HG03575 (cell line): ENCODE measurements at regions not wholly inside any gene's neighbourhood (a gene's known extent, or its start where the extent isn't known, plus 50 kb on each side); places are given as distances from the start of the nearest gene placed in this dataset.
"Not testable (repeated sequence)": the region's sequence is repeated elsewhere in the genome, so short reads cannot be mapped to it uniquely, and the experiment has no call there.

Experiments used
- ATAC-seq: cut with Tn5 transposase; IDR thresholded peaks from one replicate; pipeline ENCODE4 v1.9.1; 2021; ENCODE audit not compliant: unreplicated experiment, insufficient number of reproducible peaks, low FRiP score; ENCODE audit errors: extremely low read depth

DNA sequence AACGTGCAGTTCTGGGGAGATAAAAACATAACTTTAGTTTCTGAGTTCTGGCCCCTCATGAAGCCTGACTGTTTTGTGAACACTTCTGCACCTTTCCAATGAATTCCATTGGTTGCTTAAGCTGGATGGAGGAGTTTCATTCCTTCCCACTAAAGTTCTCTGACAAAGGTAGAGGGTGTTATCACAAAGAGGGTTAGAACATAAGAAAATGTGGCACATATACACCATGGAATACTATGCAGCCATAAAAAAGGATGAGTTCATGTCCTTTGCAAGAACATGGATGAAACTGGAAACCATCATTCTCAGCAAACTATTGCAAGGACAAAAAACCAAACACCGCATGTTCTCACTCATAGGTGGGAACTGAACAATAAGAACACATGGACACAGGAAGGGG, 138.6 kb downstream of the LCA5 start:
- not testable (repeated sequence) for ATAC-seq

DNA sequence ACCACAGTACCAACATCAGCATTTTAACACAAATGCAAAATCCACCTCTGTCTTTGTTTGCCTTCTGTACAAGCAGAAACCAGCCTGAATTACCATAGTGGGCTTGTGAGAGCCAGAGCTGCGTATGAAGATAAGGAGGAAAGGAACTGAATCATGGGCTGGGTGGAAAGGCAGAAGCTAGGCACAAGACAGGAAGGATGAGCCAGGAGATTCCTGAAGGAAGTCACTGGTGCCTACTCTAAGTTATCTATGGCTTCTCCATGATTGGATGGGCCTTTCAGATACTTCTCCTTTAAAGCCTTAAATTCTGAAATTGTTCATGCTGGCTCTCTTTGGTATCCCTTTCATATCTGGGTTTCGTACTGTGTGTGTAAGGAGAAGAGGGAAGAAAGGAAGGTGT, 140.6 kb downstream of the LCA5 start:
- ATAC-seq: no peak

DNA sequence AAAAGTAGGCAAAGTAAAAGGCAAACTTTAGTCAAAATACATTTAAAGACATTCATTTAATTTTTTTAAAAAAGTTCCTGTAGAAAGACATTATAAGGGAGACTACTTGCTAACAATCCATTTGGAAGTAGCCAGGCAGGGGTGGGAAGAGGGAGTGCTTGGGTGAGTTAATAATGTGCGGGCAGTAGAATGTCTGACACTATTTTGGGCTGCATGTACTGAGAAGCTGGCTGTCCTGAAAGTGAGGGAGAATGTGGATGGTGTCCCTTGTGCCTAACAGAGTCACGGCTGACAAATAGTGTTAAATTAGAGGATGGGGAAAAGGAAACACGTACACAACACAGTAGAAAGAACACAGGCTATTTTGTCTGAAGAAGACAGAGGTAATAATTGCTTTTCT, 142.5 kb downstream of the LCA5 start:
- ATAC-seq: no peak

DNA sequence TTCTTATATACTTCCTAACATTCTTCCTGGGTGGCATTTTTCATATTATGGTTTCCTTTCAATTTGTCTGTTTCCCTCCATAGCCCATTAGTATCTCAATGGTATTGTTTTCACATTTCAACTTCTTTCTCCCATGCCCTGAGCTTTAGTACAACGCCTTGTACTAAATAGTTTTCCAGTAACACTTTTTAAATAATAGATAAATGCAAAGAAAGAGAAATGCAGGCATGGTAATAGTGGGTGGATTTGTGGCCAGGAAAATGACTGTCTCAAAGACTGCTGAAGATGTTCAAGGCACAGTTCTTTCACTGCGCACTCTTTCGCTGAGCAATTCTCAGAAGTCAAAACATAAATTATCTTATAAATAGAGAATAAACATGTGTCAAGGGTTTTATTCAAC, 145.1 kb downstream of the LCA5 start:
- no peak for ATAC-seq

DNA sequence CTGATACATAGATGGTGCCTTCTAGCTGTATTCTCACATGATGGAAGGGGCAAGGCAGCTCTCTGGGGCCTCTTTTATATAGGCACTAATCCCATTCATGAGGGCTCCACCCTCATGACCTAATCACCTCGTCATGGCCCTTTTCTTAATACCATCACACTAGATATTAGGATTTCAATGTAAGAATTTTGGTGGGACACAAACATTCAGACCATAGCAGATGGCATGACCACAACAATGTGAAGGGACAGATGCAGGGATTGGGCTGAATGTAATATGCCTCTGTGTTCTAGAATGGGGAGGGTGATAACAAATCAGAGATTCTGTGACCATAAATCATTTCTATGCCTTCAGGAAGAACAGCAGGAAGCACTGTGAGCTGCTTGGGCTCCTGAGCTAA, 145.8 kb downstream of the LCA5 start:
- no peak for ATAC-seq

DNA sequence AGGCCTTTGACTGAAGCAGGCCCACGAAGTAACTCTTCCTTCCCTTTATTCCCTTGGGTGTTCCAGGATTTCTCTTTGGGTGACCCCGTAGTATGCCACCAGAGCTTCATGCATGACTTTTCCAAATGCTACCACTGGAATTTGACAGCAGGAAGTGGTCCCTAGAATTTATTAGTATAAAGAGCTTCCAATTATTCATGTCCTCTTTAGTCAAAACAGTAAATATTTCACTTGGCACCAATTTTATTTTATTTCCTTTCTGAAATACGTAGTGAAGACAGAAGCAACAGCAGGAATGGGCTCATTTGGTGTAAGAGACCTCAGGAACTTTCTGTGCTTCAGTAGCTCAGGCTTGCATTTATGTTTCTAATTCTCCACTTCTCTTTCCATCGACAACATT, 151.3 kb downstream of the LCA5 start:
- no peak for ATAC-seq

DNA sequence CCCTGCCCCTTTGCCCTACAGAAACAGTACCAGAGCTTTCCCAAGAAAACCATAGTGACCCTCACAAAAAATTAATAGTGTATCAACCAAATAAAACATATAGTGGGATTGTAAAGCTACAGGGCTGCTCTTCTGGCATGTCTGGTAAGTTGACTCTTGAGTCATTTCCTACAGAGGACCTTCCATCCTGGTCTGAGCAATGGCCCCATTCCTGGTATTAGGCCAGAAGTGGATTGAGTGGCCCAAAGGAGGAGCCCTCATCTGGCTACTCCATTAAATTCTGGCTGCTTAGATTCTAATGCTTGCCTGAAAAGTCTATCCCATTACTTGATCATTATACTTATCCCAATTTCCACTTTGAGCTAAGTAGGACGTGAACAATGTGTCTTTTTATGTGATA, 150.9 kb upstream of the HMGN3 start:
- no peak for ATAC-seq

DNA sequence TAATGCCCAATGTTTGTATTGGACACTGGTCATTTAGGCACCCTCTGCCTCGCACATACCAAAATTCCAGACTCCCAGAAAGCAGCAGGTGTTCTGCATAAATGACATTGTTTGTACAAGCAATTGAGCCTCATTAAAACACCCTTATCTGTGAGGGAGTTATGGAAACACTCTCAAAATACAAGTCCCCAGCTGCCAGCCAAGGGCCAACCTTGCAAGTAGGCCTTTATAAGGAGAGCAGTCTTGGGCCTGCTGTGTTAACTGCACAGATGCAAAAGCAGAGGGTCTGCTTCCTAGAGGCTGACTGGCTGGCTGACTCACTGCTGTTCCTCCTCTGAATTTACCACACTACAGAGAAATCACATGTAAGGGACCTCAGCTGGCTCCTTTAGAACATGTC, 150.4 kb upstream of the HMGN3 start:
- ATAC-seq: no peak

DNA sequence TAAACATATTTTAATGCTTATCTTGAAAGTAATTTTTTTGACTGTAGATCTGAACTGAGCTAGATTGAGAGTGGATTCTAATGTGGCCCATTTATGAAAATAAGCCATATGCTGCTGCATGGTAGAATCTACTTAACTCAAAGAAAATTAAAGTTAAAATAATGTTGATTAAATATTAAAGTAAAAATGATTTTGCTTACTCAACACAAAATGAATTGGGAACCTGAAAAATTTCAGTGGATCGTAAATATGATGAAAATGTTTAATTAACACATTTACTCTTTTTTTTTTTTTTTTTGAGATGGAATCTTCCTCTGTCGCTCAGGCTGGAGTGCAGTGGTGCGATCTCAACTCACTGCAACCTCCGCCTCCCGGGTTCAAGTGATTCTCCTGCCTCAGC, 144.5 kb upstream of the HMGN3 start:
- ATAC-seq: no peak

DNA sequence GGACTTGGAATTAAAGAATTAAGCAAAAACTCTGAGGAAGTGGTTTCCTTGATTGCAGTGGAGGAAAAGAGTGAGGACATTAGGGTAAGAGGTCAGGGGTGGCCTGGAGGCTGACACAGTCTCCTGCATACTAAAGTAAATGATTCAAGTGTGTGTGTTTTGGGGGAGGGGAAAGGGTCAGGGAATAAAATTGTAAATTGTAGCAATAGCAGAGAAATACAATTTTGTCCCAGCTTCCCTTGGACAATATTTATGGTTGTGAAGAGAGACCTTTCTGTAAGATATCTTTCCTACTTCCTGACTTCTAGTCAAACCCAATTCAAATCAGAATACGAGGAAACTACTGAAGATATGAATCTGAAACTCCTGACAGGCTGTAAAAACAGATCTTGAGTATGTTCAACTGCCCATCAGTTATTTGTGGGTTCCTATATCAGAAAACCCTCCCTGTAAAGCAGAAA, 143.4 kb upstream of the HMGN3 start:
- ATAC-seq: no peak

DNA sequence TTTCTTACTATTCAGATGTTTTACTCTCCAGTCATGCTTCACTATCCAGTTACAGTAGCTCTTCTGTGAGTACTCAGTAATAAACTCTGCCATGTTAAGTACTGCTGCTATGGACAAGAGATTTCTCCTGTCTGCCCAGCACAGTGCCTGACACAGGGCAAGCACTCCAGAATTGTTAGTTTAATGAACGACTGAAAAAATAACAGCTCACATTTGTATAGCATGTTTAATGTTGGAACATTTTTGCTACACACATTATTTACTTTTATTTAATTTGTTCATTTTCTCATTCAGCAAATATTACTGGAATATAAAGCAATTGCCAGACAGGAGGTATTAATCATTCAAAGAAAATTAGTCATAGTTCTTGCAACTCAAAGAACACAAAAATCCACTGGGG, 142.6 kb upstream of the HMGN3 start:
- no peak for ATAC-seq

DNA sequence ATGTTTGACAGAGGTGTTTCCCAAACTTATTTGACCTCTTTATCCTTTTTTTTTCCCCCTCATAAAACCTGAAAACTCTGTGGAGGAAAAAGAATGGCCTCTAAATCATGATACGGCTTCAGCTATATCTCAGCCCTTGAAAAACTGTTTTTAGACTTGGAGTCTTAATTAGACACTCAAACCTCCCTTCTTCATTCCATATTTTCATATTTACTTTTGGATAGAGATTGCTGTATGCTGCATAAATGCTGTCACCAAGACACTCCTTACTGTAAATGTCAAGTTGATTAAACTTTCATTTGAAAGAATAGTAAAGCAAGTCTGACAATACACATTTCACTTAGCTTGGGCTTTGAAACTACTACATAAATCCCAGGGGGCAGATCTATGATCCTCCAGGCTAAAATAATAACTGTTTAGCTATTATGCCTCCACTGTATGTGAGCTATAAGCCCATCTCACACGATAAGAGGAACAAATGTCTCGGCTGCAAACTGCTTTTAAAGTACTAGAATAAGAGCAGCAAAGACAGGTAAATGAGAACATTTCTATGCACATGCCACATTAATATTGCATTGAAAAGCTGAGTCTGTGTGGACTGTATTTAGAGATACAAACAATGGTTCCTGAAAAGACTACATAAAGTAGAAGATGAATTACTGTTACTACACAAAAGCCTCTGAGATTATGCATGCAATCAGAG, 141.3 kb upstream of the HMGN3 start:
- no peak for ATAC-seq

DNA sequence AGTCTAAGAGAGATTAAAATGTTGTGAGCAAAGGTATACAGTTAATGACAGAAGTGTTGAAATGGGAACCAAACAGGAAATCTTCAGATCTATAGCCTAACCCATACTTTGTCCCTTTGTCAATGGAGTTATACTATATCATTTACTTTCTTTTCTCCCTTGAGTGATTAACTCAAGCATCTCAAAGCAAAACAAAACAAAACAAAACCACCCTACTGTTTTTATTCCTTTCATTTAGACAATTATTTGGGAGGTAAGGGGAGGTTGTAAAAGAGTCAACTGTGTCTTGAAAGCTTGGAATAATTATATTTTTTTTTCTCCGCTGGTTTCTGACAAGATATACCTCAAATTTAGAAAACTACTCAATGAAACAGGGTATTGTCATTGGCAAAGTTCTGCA, 139.8 kb upstream of the HMGN3 start:
- no peak for ATAC-seq

DNA sequence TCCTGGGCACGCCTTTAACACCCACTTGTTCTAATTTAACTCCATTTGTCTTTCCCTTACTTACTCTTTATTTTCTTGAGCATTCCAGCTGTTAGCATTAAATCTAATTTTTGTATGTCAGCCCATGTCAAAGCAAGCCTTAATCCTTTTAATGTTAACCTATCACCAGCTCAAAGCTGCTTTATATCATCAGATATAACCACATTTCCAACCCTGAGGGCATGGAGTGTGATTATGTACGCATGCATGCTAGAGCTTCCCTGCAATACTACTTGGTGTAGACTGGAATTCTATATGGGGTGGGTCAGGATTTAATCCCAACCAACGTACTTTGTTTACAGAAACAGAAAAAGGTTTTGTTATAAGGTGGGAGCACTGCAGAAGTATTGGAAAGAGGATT, 139.4 kb upstream of the HMGN3 start:
- ATAC-seq: no peak

DNA sequence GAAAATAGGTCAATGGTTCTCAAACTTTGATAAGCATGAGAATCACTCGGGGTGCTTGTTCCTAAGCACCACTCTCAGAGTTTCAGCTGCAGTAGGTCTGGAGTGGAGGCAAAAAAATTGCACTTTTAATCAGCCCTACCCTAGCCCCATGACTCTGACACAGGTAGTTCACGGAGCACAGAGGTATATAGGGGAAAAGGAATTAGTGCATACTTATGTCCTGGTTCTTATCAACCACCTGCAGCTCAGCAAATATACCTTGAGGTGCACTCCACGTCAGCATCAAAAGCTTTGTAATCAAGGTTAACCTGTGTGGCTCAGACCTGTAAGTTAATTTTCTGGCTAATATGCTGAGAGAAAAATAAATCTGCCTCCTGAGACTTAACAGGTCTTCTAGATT, 138.8 kb upstream of the HMGN3 start:
- ATAC-seq: no peak

DNA sequence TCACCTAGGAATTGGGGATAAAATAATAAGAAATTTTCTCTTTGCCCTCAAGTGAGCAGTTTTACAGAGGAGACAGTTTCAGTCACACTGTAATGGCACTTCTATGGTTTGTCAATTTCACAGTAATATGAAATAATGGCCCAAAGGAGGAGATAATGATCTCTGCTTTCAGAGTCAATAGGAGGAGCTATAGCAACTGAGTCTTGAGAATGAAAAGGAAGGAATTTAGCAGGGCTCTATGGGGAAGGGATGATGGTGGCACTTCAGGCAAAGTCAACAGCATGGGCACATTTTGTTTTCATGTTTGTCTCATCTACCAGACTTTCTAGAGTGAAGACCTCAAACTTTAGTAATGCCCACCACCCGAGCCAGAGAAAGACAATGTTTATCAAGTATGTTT, 138.3 kb upstream of the HMGN3 start:
- ATAC-seq: no peak

DNA sequence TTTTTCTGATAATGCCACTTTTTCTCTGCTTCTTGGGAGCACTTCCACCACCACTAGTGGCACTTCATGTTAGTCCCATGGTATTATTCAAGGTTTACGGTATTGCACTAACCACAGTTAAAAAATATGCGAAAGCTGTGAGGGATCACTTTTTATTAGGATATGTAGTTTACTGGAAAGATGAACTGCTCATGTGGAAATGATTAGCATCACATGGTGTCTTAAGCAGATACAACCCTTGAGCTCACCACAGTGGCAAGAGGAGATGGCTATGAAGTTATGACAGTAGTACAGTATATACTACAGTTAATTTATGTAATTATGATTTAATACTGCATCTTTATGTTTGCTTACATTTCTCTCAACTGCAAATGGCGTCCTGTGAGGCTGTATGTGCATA, 134.5 kb upstream of the HMGN3 start:
- ATAC-seq: no peak

DNA sequence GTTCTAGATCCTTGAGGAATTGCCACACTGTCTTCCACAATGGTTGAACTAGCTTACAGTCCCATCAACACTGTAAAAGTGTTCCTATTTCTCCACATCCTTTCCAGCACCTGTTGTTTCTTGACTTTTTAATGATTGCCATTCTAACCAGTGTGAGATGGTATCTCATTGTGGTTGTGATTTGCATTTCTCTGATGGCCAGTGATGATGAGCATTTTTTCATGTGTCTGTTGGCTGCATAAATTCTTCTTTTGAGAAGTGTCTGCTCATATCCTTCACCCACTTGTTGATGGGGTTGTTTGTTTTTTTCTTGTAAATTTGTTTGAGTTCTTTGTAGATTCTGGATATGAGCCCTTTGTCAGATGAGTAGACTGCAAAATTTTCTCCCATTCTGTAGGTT, 129.0 kb upstream of the HMGN3 start:
- ATAC-seq: not testable (repeated sequence)

DNA sequence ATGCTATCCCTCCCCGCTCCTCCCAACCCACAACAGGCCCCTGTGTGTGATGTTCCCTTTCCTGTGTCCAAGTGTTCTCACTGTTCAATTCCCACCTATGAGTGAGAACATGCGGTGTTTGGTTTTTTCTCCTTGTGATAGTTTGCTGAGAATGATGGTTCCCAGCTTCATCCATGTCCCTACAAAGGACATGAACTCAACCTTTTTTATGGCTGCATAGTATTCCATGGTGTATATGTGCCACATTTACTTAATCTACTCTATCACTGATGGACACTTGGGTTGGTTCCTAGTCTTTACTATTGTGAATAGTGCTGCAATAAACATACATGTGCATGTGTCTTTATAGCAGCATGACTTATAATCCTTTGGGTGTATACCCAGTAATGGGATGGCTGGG, 126.6 kb upstream of the HMGN3 start:
- not testable (repeated sequence) for ATAC-seq

DNA sequence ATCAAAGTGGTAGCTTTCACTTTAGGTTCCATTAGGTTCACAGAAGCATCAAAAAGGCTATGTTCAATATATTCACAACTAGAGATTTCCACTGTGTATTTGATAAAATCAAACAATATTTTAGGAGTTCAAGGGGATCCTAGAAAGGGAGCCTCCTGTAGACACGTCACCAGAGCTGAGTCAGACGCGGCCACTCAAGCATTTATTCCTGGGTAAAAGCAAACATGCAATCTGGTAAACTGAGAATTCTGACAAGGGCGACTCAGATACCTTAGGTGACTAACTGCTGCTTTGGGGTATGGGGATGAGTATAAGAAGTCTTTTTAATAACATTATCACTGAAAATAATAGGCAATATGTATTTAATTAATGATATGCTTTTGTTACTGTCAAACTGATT, 118.7 kb upstream of the HMGN3 start:
- ATAC-seq: no peak

DNA sequence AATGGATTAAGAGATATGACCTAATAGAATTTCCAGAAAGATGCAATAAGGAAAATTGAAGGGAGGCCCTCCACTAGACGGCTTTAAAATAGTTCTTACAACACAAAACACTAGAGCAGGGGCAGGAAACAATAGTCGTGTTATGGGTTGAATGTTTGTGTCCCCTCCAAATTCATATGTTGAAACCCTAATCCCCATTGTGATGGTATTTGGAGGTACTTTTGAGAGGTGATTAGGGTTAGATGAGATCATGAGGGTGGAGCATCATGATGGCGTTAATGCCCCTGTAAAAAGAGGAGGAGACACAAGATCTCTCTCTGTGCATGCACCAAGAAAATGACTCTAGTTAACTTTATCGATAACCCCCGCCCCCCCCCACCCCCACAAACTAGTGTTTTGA, 104.0 kb upstream of the HMGN3 start:
- no peak for ATAC-seq
